ENCODE measurements at regions not wholly inside any gene's neighbourhood (a gene's known extent, or its start where the extent isn't known, plus 50 kb on each side); places are given as distances from the start of the nearest gene placed in this dataset.
A peak's percentile ranks its signal among the peaks of the same experiment; 100 is the strongest.
"Not testable (repeated sequence)": the region's sequence is repeated elsewhere in the genome, so short reads cannot be mapped to it uniquely, and the experiment has no call there.

- DNase-seq, result peak in 1 of 2 experiments; percentile 13
These were observed 445.4 kb upstream of the DEFB115 start for GRCh38 chr20:30811885-30812671.

- no peak for DNase-seq
These were observed 444.6 kb upstream of the DEFB115 start for GRCh38 chr20:30812739-30813411.

- not testable (repeated sequence) for DNase-seq
These were observed 443.8 kb upstream of the DEFB115 start for GRCh38 chr20:30813412-30814311.

GRCh38 chr20:30814312-30814639 is 443.2 kb upstream of the DEFB115 start:
- not testable (repeated sequence) for DNase-seq

- not testable (repeated sequence) for DNase-seq
These were observed 442.4 kb upstream of the DEFB115 start for GRCh38 chr20:30815027-30815576.

GRCh38 chr20:30815577-30816181 is 441.8 kb upstream of the DEFB115 start:
- DNase-seq, result no peak

- DNase-seq, result no peak
These were observed 441.2 kb upstream of the DEFB115 start for GRCh38 chr20:30816182-30816645.

GRCh38 chr20:30821615-30822014 is 435.8 kb upstream of the DEFB115 start:
- DNase-seq, result not testable (repeated sequence)

GRCh38 chr20:30824666-30825065 is 432.8 kb upstream of the DEFB115 start:
- DNase-seq, result not testable (repeated sequence)

GRCh38 chr20:30845923-30846322 is 411.5 kb upstream of the DEFB115 start:
- not testable (repeated sequence) for DNase-seq

- not testable (repeated sequence) for DNase-seq
These were observed 389.2 kb upstream of the DEFB115 start for GRCh38 chr20:30868271-30868670.

- not testable (repeated sequence) for DNase-seq
These were observed 386.3 kb upstream of the DEFB115 start for GRCh38 chr20:30871127-30871526.

- not testable (repeated sequence) for DNase-seq
These were observed 385.2 kb upstream of the DEFB115 start for GRCh38 chr20:30872252-30872651.

GRCh38 chr20:30875868-30876267 is 381.6 kb upstream of the DEFB115 start:
- DNase-seq, result not testable (repeated sequence)

- DNase-seq, result peak in 1 of 2 experiments; percentile 47
These were observed 366.1 kb upstream of the DEFB115 start for GRCh38 chr20:30891400-30891799.

GRCh38 chr20:30892541-30893345 is 364.7 kb upstream of the DEFB115 start:
- no peak for DNase-seq

GRCh38 chr20:30893346-30894314 is 363.8 kb upstream of the DEFB115 start:
- DNase-seq, result not testable (repeated sequence)

GRCh38 chr20:30894707-30895353 is 362.6 kb upstream of the DEFB115 start:
- not testable (repeated sequence) for DNase-seq

- not testable (repeated sequence) for DNase-seq
These were observed 362.1 kb upstream of the DEFB115 start for GRCh38 chr20:30895354-30895711.
